Pancreas (tissue), 10 donors: ENCODE measurements at regions not wholly inside any gene's neighbourhood (a gene's known extent, or its start where the extent isn't known, plus 50 kb on each side); places are given as distances from the start of the nearest gene placed in this dataset.

Experiments
- ATAC-seq, 4 donors: fragments of 200-7000 bp; cut with Tn5 transposase; one replicate each; pipeline versions ENCODE4 v1.8.0 to v1.9.1; 2020; ENCODE audit warnings: mild to moderate bottlenecking in 4 of 4, moderate library complexity in 4 of 4
- DNase-seq, 6 donors: peaks; one replicate each; pipeline ENCODE4 v3.0.0-alpha.2; 2020
- FAIRE-seq: peaks from 2 replicates; lab custom pipeline; 2012; peaks lifted over from hg19 to GRCh38; lab: Jason Lieb, UNC
- H3K27ac ChIP-seq, 4 donors: fragments of 200-600 bp; sonication (generic); 1 replicate in 3 of 4; 2 replicates in 1 of 4; pipeline versions ENCODE4 v1.5.0 to v1.8.0; 2020
- H3K27me3 ChIP-seq, 4 donors: fragments of 200-600 bp; one replicate each; pipeline ENCODE4 v1.8.0; 2021
- H3K36me3 ChIP-seq, 3 donors: fragments of 200-600 bp; sonication (generic) in 1 of 3; one replicate each; pipeline versions ENCODE4 v1.5.0 to v1.8.0; 2020 to 2021
- H3K4me1 ChIP-seq, 3 donors: fragments of 200-600 bp; one replicate each; pipeline ENCODE4 v1.8.0; 2021
- H3K4me3 ChIP-seq, 4 donors: fragments of 200-600 bp; sonication (generic) in 2 of 4; one replicate each; pipeline versions ENCODE4 v1.5.0 to v1.8.0; 2020 to 2021
- H3K9me3 ChIP-seq, 4 donors: fragments of 200-600 bp; one replicate each; pipeline ENCODE4 v1.8.0; 2021
- CTCF ChIP-seq, 4 donors: fragments of 200-600 bp; sonication (generic) in 3 of 4; IDR thresholded peaks; one replicate each; pipeline versions ENCODE4 v1.5.0 to v1.8.0; 2021; ENCODE audit warnings: antibody characterized with exemption in 4 of 4
- WGBS, 2 donors: extraction: QIAGEN DNeasy Blood & Tissue Kit; methylation state at CpG; one replicate each; pipeline ENCODE4 v1.1.7; 2013; 5-methylcytosine and 5-hydroxymethylcytosine counted together
- intact Hi-C, 3 donors: fragments of 100-400 bp; cut with DNase I; formaldehyde crosslinking; loops; one replicate each; pipeline versions ENCODE4 v1.11.1 to v1.14.2; 2022
- donor health status: healthy with polysubstance abuse.
- donor health status: DM: no; HTN: no; CAD: no; lungs with moderate emphysema.
- donor health status: DM: no; HTN: no; CAD: no.
- donor health status: control.
- donor health status: control.
- donor health status: Bipolar disorder and iron deficiency.
- donor health status: DM: yes; HTN: yes; CAD: no.
- donor health status: DM: no; HTN: no; CAD: no.
- donor health status: DM: no; HTN: no; CAD: no.
- donor health status: DM: yes; HTN: yes; CAD: no.

DNA sequence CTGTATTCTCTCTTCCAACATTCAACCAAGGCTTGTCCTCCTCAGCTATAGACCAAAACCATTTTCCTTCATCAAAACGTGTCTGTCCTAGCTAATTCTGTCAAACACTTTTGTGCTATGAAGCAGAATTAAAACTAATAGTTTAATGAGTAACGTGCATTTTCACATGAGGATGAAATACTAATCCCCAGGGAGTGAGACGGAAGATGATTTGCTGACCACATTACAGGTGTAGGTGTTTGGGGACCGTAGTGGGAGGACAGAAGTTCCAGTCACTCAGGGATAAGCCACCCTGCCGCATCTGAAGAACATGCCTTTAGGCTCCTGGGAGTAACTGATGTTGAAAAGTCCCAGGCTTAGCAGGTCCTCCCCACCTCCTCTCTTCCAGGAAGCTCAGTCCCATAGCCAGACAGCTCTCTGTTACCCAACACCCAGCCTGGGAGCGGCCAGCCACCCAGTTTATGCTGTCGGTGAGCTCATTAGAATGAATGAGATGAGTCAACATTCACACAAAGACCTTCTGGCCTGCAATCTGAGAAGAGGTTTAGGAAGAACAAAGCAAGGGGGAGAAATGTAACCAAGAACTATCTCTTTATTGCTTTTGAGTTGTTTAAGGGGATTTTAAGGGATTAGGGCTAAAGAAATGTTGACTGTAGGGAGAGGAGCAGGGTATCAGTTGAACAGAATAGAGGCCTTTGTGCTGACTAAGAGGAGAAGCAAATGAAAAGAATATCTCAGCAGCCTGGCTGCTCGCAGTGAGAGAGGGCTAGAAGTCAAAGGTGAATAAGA, 122.5 kb downstream of the FOXI3 start:
- H3K27ac ChIP-seq: no peak overlapping the region
- intact Hi-C loops: no loop called here
- 61 to 66% methylated on average over 8 of the region's 8 CpGs for WGBS, 2 donors
- no peaks in the 10 kb centered on the region for H3K27me3 ChIP-seq
- FAIRE-seq: no peak
- peak in 2 of 4 donors; percentile 84 to 88 for ATAC-seq
- H3K9me3 ChIP-seq: no peaks in the 10 kb centered on the region
- H3K36me3 ChIP-seq: no peaks in the 10 kb centered on the region
- H3K4me3 ChIP-seq: no peak overlapping the region
- DNase-seq: peak in 1 of 6 donors; percentile 28
- no peaks in the 10 kb centered on the region for H3K4me1 ChIP-seq
- TF ChIP-seq CTCF (IDR thresholded peaks at IDR 0.05): no peak

DNA sequence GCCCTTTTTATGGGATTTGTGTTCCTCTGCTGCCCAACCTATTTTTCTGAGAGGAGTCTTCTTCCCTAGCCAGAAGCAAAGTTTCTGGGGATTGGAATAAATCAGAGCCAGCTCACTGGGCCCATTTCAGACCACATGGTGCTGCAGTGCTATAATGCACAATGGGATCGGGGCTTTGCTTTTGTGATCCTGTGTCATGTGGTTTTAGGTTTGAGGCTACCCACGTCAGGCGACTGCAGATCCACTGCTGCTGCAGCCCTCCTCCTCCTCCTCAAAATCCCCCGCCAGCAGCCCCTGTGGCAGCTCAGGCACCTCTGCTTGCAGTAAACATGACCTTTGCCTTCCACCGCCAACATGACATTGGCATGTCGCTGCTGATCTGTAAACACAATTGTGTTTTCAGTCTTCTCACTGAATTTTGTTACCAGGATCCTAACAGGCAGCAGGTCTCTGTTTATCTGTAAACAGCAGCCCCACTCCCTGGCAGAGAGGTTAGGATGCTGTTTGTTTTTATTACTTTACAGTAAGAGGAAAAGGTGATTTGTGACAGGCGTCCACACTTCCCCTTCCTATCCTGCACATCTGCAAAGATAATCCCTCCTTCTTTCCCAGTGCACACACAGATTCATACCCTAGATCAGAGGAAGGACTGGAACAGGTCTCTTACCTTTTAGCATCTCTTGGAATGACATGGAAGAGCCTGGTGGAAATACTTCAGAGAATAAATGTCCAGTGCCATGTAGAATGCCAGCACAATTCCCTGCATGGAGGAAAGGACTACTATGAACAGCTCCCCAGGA, 130.8 kb downstream of the FOXI3 start:
- DNase-seq (no peak), FAIRE-seq (no peak), ATAC-seq (no peak)
- Histone ChIP-seq H3K9me3 (no peaks in the 10 kb centered on the region), H3K27ac (no peak overlapping the region), H3K4me3 (no peak overlapping the region), H3K36me3 (no peaks in the 10 kb centered on the region), H3K27me3 (no peaks in the 10 kb centered on the region), H3K4me1 (no peaks in the 10 kb centered on the region)
- intact Hi-C loops: no loop called here
- TF ChIP-seq CTCF (IDR thresholded peaks at IDR 0.05): no peak
- 40 to 43% methylated on average over 7 of the region's 7 CpGs for WGBS, 2 donors

- Histone ChIP-seq H3K4me3 (no peak overlapping the region), H3K27me3 (no peaks in the 10 kb centered on the region), H3K9me3 (no peaks in the 10 kb centered on the region), H3K36me3 (no peaks in the 10 kb centered on the region), H3K4me1 (no peaks in the 10 kb centered on the region), H3K27ac (no peak overlapping the region)
- FAIRE-seq: no peak
- 81 to 83% methylated on average over 2 of the region's 2 CpGs for WGBS, 2 donors
- no peak for ATAC-seq
- no peak for DNase-seq
- no peak for TF ChIP-seq CTCF (IDR thresholded peaks at IDR 0.05)
- intact Hi-C loops: no loop called here
These were observed 132.3 kb downstream of the FOXI3 start for GRCh38 chr2:88320076-88320773.

DNA sequence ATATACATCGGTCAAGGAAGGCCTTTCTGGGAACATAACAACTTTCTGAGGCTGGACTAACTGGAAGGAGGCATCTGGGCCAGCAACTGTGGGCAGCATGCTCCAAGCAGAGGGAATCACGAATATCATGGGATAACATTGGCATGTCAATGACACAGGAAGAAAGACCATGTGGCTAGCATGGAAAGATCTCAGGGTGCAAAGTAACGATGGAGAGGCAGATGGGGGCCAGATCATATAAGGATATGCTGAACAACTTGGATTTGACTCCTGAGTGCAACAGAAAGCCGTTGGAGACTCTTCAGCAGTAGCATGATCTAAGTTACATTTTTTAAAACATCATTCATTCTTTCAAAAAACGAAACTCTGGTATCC, 133.6 kb downstream of the FOXI3 start:
- Histone ChIP-seq H3K36me3 (no peaks in the 10 kb centered on the region), H3K4me3 (no peak overlapping the region), H3K27ac (no peak overlapping the region), H3K9me3 (no peaks in the 10 kb centered on the region), H3K4me1 (no peaks in the 10 kb centered on the region), H3K27me3 (no peaks in the 10 kb centered on the region)
- TF ChIP-seq CTCF (IDR thresholded peaks at IDR 0.05): no peak
- ATAC-seq: no peak
- FAIRE-seq: no peak
- WGBS, 2 donors: 61 to 70% methylated on average over 5 of the region's 5 CpGs
- intact Hi-C loops: no loop called here
- DNase-seq: no peak
